NT2/D1 (cell line): ENCODE measurements at regions not wholly inside any gene's neighbourhood (a gene's known extent, or its start where the extent isn't known, plus 50 kb on each side); places are given as distances from the start of the nearest gene placed in this dataset.
A peak's percentile ranks its signal among the peaks of the same experiment; 100 is the strongest.
"Not testable (repeated sequence)": the region's sequence is repeated elsewhere in the genome, so short reads cannot be mapped to it uniquely, and the experiment has no call there.

Experiments used
- DNase-seq: peaks from one replicate; pipeline ENCODE4 v3.0.0-alpha.2; 2011; ENCODE audit warnings: low read depth, low spot score
- H3K27me3 ChIP-seq: 2 replicates; pipeline ENCODE4 v1.6.0; 2011; ENCODE audit warnings: mild to moderate bottlenecking; ENCODE audit not compliant: insufficient read length, insufficient read depth
- H3K36me3 ChIP-seq: 2 replicates; pipeline ENCODE4 v1.6.1; 2011; ENCODE audit warnings: mild to moderate bottlenecking, low read length, mixed read lengths; ENCODE audit not compliant: insufficient read depth, insufficient read length
- H3K4me1 ChIP-seq: 2 replicates; pipeline ENCODE4 v1.5.1; 2011; ENCODE audit not compliant: insufficient read depth, insufficient read length
- H3K4me3 ChIP-seq: 2 replicates; pipeline ENCODE4 v1.5.1; 2011; ENCODE audit warnings: low read depth; ENCODE audit not compliant: insufficient read length
- H3K9ac ChIP-seq: 2 replicates; pipeline ENCODE4 v1.6.0; 2011; ENCODE audit warnings: low read depth; ENCODE audit not compliant: insufficient read length
- H3K9me3 ChIP-seq: 2 replicates; pipeline ENCODE4 v1.5.1; 2011; ENCODE audit warnings: mild to moderate bottlenecking, low read length; ENCODE audit not compliant: insufficient read depth
- SUZ12 ChIP-seq: IDR thresholded peaks from 2 replicates; pipeline ENCODE4 v1.6.1; 2011; ENCODE audit not compliant: insufficient read length, insufficient read depth; ENCODE audit errors: extremely low read depth
- YY1 ChIP-seq: IDR thresholded peaks from 2 replicates; pipeline ENCODE4 v1.6.1; 2011; ENCODE audit not compliant: insufficient read length, insufficient read depth
- ZNF274 ChIP-seq: IDR thresholded peaks from 2 replicates; pipeline ENCODE4 v1.6.1; 2011; ENCODE audit warnings: mild to moderate bottlenecking, low read depth, low read length

- no peak for DNase-seq
- H3K4me3 ChIP-seq: no peak overlapping the region
- no peak overlapping the region for H3K9ac ChIP-seq
- H3K4me1 ChIP-seq: peaks cover 2% of the 10 kb centered on the region
- peaks cover 14% of the 10 kb centered on the region; the same call in 1 of the 2 replicates for H3K9me3 ChIP-seq
- no peaks in the 10 kb centered on the region for H3K36me3 ChIP-seq
- no peaks in the 10 kb centered on the region for H3K27me3 ChIP-seq
- TF ChIP-seq SUZ12 (no peak), ZNF274 (no peak), YY1 (no peak)
Measured at GRCh38 chr10:5576780-5577624, 52.2 kb downstream of the CALML3 start.

- Histone ChIP-seq H3K4me1 (peaks cover 11% of the 10 kb centered on the region), H3K9me3 (peaks cover 16% of the 10 kb centered on the region; the same call in 1 of the 2 replicates)
- H3K4me3 ChIP-seq, DNase-seq, H3K36me3 ChIP-seq, H3K27me3 ChIP-seq, H3K9ac ChIP-seq: not testable (repeated sequence)
Measured at GRCh38 chr10:5580038-5580428, 55.3 kb downstream of the CALML3 start.

GRCh38 chr10:5581670-5582566 lies 57.2 kb downstream of the CALML3 start:
- H3K9ac ChIP-seq: no peak overlapping the region
- H3K36me3 ChIP-seq: no peaks in the 10 kb centered on the region
- no peak for DNase-seq
- H3K4me1 ChIP-seq: peaks cover 11% of the 10 kb centered on the region
- peaks cover 16% of the 10 kb centered on the region; the same call in 1 of the 2 replicates for H3K9me3 ChIP-seq
- H3K4me3 ChIP-seq: no peak overlapping the region
- TF ChIP-seq SUZ12 (no peak), ZNF274 (no peak), YY1 (no peak)
- H3K27me3 ChIP-seq: no peaks in the 10 kb centered on the region

- Histone ChIP-seq H3K9ac (no peak overlapping the region), H3K4me1 (peaks cover 17% of the 10 kb centered on the region), H3K4me3 (no peak overlapping the region), H3K9me3 (peaks cover 16% of the 10 kb centered on the region; the same call in 1 of the 2 replicates), H3K36me3 (no peaks in the 10 kb centered on the region), H3K27me3 (no peaks in the 10 kb centered on the region)
- TF ChIP-seq SUZ12 (no peak), ZNF274 (no peak), YY1 (no peak)
- no peak for DNase-seq
Measured at GRCh38 chr10:5582736-5583135, 58.0 kb downstream of the CALML3 start.

GRCh38 chr10:5583525-5584175 lies 58.9 kb downstream of the CALML3 start:
- peaks cover 22% of the 10 kb centered on the region for H3K4me1 ChIP-seq
- DNase-seq: peak; percentile 39
- peak overlapping the region; percentile 37 for H3K9ac ChIP-seq
- H3K27me3 ChIP-seq: no peaks in the 10 kb centered on the region
- peaks cover 16% of the 10 kb centered on the region; the same call in 1 of the 2 replicates for H3K9me3 ChIP-seq
- no peak overlapping the region for H3K4me3 ChIP-seq
- no peaks in the 10 kb centered on the region for H3K36me3 ChIP-seq
- TF ChIP-seq YY1 (no peak), SUZ12 (no peak), ZNF274 (no peak)

GRCh38 chr10:5584895-5585516 lies 60.2 kb downstream of the CALML3 start:
- Histone ChIP-seq H3K9ac (no peak overlapping the region), H3K9me3 (peaks cover 16% of the 10 kb centered on the region; the same call in 1 of the 2 replicates), H3K36me3 (no peaks in the 10 kb centered on the region), H3K27me3 (no peaks in the 10 kb centered on the region), H3K4me3 (no peak overlapping the region), H3K4me1 (peaks cover 28% of the 10 kb centered on the region)
- no peak for TF ChIP-seq SUZ12
- no peak for TF ChIP-seq YY1
- peak; percentile 51; the same call in 1 of the 2 replicates for TF ChIP-seq ZNF274
- peak; percentile 62 for DNase-seq
